Adrenal gland (tissue), 5 donors: ENCODE measurements at regions not wholly inside any gene's neighbourhood (a gene's known extent, or its start where the extent isn't known, plus 50 kb on each side); places are given as distances from the start of the nearest gene placed in this dataset.

ENCODE experiments used
- POLR2A ChIP-seq, 2 donors: fragments of 450-650 bp; IDR thresholded peaks; one replicate each; pipeline ENCODE4 v1.6.1; 2017; ENCODE audit warnings: antibody characterized with exemption in 2 of 2, mild to moderate bottlenecking in 2 of 2, moderate library complexity in 1 of 2
- TF ChIP-seq, protein P1 (sequence below), 6 experiments: fragments of 450-650 bp in 4 of 6; fragments of 200-600 bp in 2 of 6; sonication (generic) in 1 of 6; IDR thresholded peaks; 1 replicate in 5 of 6; 2 replicates in 1 of 6; pipeline versions ENCODE4 v1.5.1 to v1.8.0; 2016 to 2021; ENCODE audit warnings: antibody characterized with exemption in 6 of 6, mild to moderate bottlenecking in 2 of 6, moderate library complexity in 1 of 6
- donor health status: DM: no; HTN: no; CAD: no.

DNA sequence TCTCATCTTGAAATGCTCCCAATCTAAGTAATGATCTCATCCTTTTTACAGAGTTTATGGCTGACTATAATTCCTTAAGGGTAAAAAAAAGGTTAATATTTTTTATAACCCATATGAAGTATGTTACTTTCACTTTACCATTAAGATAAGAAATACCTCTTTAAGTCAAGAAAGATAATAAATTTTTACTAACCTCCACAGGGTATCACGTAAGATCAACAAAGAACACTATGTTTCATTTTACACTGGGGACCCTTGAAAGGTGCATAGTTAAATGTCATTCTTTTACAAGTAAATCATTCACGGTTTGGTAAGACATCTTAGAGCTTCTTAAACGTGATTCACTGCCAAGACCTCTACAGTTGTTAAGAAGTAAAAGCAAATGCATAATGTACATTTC lies 472.7 kb upstream of the CDH9 start:
- TF ChIP-seq, protein P1, sequence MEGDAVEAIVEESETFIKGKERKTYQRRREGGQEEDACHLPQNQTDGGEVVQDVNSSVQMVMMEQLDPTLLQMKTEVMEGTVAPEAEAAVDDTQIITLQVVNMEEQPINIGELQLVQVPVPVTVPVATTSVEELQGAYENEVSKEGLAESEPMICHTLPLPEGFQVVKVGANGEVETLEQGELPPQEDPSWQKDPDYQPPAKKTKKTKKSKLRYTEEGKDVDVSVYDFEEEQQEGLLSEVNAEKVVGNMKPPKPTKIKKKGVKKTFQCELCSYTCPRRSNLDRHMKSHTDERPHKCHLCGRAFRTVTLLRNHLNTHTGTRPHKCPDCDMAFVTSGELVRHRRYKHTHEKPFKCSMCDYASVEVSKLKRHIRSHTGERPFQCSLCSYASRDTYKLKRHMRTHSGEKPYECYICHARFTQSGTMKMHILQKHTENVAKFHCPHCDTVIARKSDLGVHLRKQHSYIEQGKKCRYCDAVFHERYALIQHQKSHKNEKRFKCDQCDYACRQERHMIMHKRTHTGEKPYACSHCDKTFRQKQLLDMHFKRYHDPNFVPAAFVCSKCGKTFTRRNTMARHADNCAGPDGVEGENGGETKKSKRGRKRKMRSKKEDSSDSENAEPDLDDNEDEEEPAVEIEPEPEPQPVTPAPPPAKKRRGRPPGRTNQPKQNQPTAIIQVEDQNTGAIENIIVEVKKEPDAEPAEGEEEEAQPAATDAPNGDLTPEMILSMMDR (IDR thresholded peaks at IDR 0.05), result no peak
- TF ChIP-seq POLR2A (IDR thresholded peaks at IDR 0.05), result no peak
